NCI-H460 (cell line): ENCODE measurements at regions not wholly inside any gene's neighbourhood (a gene's known extent, or its start where the extent isn't known, plus 50 kb on each side); places are given as distances from the start of the nearest gene placed in this dataset.

Experiments
- DNase-seq: peaks from one replicate; pipeline ENCODE4 v3.0.0-alpha.2; 2016; ENCODE audit warnings: low read depth; ENCODE audit errors: extremely low read depth

GRCh38 chr5:38101897-38102296 is 156.5 kb upstream of the EGFLAM start:
- DNase-seq: no peak

GRCh38 chr5:38099205-38100168 is 158.9 kb upstream of the EGFLAM start:
- no peak for DNase-seq

- DNase-seq: no peak
Observed at GRCh38 chr5:38094889-38095288, 163.5 kb upstream of the EGFLAM start.

- no peak for DNase-seq
Observed at GRCh38 chr5:38093855-38094254, 164.5 kb upstream of the EGFLAM start.

GRCh38 chr5:38086777-38087176 is 171.6 kb upstream of the EGFLAM start:
- DNase-seq: no peak

- no peak for DNase-seq
Observed at GRCh38 chr5:38079620-38080402, 178.5 kb upstream of the EGFLAM start.

- no peak for DNase-seq
Observed at GRCh38 chr5:38078161-38078560, 180.2 kb upstream of the EGFLAM start.

- no peak for DNase-seq
Observed at GRCh38 chr5:38077652-38078051, 180.7 kb upstream of the EGFLAM start.

GRCh38 chr5:38071831-38072694 is 186.3 kb upstream of the EGFLAM start:
- DNase-seq: no peak

GRCh38 chr5:38070304-38070950 is 187.9 kb upstream of the EGFLAM start:
- no peak for DNase-seq

GRCh38 chr5:38069360-38069759 is 189.0 kb upstream of the EGFLAM start:
- DNase-seq: no peak

- DNase-seq: no peak
Observed at GRCh38 chr5:38060354-38060753, 198.0 kb upstream of the EGFLAM start.

- no peak for DNase-seq
Observed at GRCh38 chr5:38059876-38060275, 198.5 kb upstream of the EGFLAM start.

- DNase-seq: no peak
Observed at GRCh38 chr5:38051711-38052511, 206.4 kb upstream of the EGFLAM start.

GRCh38 chr5:38048400-38048799 is 208.6 kb upstream of the GDNF start:
- no peak for DNase-seq

- no peak for DNase-seq
Observed at GRCh38 chr5:38046103-38046502, 206.3 kb upstream of the GDNF start.

GRCh38 chr5:38045446-38045845 is 205.6 kb upstream of the GDNF start:
- DNase-seq: no peak

- no peak for DNase-seq
Observed at GRCh38 chr5:38039826-38040225, 200.0 kb upstream of the GDNF start.

- no peak for DNase-seq
Observed at GRCh38 chr5:38039091-38039490, 199.2 kb upstream of the GDNF start.
